GM12864 (cell line): ENCODE measurements at regions not wholly inside any gene's neighbourhood (a gene's known extent, or its start where the extent isn't known, plus 50 kb on each side); places are given as distances from the start of the nearest gene placed in this dataset.

Experiments used
- DNase-seq: peaks from one replicate; pipeline ENCODE4 v3.0.0-alpha.2; 2011; ENCODE audit warnings: low read depth
- H3K4me3 ChIP-seq: 2 replicates; pipeline ENCODE4 v1.5.1; 2011; ENCODE audit warnings: mild to moderate bottlenecking, low read depth, low read length, control low read depth
- CTCF ChIP-seq: IDR thresholded peaks from 2 replicates; pipeline ENCODE4 v1.5.1; 2011; ENCODE audit warnings: low read depth, mild to moderate bottlenecking, moderate library complexity, low read length, control low read depth, inconsistent platforms; ENCODE audit errors: missing control alignments

DNA sequence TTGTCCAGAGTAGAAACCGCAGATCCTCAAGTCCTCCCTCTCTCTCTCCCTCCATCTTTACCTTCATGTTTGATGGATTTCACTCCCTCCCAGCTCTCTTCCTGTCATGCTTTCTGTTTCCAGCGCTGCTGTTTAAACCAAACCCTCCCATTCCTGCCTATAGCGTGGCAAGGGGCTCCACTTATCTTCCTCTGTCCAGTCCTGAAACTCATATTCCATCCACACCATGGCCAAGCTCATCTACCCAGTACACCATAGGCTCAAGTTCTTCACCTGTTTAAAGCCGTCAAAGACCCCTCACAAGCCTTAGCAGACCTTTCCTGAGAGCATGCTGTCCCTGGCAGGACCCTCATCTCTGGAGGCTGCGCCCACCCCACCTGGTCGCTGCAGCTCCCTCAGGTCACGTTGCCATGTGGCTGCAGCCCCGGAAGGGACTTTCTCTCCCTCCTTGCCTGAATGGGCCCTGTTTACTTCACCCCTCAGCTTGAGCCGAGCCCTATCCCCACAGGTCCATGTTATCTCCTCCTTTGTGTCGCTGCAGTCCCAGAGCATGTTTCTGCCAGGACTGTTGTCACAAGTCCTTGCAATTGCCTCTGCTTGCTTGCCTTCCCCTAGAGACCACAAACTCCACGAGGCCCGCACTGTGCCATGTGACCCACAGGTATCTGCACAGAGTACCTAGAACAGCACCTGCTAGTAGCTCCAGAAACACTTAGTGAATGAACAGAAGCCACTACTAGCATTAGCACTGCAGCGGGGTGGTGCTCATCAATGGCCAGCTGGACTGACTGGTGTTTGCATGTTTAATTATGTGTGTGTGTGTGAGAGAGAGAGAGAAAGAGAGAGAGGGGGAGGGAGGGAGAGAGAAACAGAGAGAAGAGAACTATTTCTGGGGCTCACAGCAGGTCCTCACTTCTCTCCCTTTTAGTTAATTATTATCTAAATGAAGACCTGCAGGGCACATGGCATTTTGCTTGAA lies 149.4 kb upstream of the SNX19 start:
- no peak for TF ChIP-seq CTCF
- DNase-seq = no peak
- H3K4me3 ChIP-seq = no peak overlapping the region

GRCh38 chr11:131066551-131066950 lies 150.3 kb upstream of the SNX19 start:
- no peak for TF ChIP-seq CTCF
- H3K4me3 ChIP-seq = no peak overlapping the region
- no peak for DNase-seq

DNA sequence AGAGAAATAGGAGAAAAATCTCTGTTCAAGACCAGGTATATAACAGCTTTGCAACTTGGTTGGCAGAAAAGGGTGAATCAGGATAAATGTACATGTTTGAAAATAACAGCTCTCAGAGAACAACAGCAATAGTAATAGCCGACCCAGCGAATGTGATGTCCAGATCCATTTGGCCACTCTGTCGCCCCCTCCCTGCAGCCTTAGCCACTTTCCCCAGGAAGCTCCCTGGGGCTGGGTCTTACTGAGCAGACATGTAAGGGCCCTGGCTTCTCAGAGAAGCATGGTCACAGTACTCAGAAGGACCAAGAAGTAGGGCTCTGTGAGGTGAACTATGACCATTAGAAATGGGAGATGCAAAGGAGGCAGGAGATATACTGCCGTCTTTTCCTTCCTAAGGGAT lies 154.1 kb upstream of the SNX19 start:
- H3K4me3 ChIP-seq = no peak overlapping the region
- no peak for TF ChIP-seq CTCF
- no peak for DNase-seq

DNA sequence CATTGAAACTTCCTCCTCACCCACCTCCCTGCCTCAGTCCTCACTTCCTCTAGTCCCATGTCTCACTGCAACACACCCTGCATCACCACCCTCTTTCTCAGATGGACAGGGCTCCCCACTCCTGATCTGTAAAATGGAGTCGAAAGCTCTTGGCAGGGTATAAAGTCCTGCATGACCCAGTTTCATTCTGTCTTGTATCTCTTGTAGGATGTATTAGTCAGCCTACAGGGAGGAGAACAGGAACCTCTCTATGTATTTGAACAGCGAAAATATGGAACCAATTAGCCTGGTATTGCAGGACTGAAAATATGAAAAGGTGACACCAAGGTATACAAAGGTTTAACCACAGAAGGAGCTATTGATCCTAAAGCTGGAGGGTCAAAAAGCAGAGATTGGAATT lies 156.9 kb upstream of the SNX19 start:
- H3K4me3 ChIP-seq = no peak overlapping the region
- TF ChIP-seq CTCF = no peak
- no peak for DNase-seq

GRCh38 chr11:131074573-131074972 lies 158.3 kb upstream of the SNX19 start:
- DNase-seq = no peak
- H3K4me3 ChIP-seq = no peak overlapping the region
- no peak for TF ChIP-seq CTCF

GRCh38 chr11:131077340-131077739 lies 161.1 kb upstream of the SNX19 start:
- TF ChIP-seq CTCF = no peak
- H3K4me3 ChIP-seq = no peak overlapping the region
- no peak for DNase-seq

DNA sequence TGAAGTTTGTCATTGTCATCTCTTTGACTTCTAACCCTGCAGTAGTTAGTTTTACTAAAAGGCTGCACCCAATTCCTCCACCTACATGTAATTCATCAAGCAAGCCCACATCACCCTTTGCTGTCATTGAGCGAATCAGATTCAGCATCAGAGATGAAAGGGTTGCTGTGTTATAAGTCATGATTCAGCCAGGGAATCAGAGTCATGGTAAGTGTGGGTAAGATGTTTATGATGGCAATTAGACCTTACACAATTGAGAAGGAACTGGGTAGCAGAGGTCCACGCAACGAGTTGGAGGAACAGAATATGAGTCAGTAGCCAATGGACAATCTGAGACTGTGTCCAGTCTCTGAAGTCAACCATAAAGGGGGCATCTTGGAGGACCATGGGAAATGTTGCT lies 162.8 kb upstream of the SNX19 start:
- TF ChIP-seq CTCF = no peak
- no peak overlapping the region for H3K4me3 ChIP-seq
- DNase-seq = no peak
